Mesenchymal stem cell (in vitro differentiated cells and primary cell): ENCODE measurements at regions not wholly inside any gene's neighbourhood (a gene's known extent, or its start where the extent isn't known, plus 50 kb on each side); places are given as distances from the start of the nearest gene placed in this dataset.

Source experiments
- DNase-seq: peaks from one replicate; pipeline ENCODE4 v3.0.0-alpha.2; 2013
- H2AFZ ChIP-seq: one replicate; pipeline ENCODE4 v1.6.1; 2013; ENCODE audit warnings: low read depth, mild to moderate bottlenecking, control low read depth, inconsistent platforms, low read length, moderate library complexity
- H2AK5ac ChIP-seq: 2 replicates; pipeline ENCODE4 v1.6.1; 2013; ENCODE audit warnings: low read length, moderate library complexity, mild to moderate bottlenecking, inconsistent platforms; ENCODE audit not compliant: severe bottlenecking
- H2BK120ac ChIP-seq: one replicate; pipeline ENCODE4 v1.6.1; 2013; ENCODE audit warnings: low read depth, mild to moderate bottlenecking, inconsistent platforms, low read length, moderate library complexity
- H2BK12ac ChIP-seq, 2 experiments: one replicate each; pipeline ENCODE4 v1.6.1; 2013; ENCODE audit warnings: inconsistent platforms in 2 of 2, low read length in 2 of 2, mild to moderate bottlenecking in 2 of 2, moderate library complexity in 2 of 2, control low read depth in 1 of 2
- H2BK15ac ChIP-seq: one replicate; pipeline ENCODE4 v1.6.1; 2013; ENCODE audit warnings: mild to moderate bottlenecking, low read depth, inconsistent platforms; ENCODE audit not compliant: poor library complexity, severe bottlenecking
- H2BK5ac ChIP-seq: 2 replicates; pipeline ENCODE4 v1.6.1; 2013; ENCODE audit warnings: low read depth, mild to moderate bottlenecking, low read length, control low read depth, inconsistent platforms; ENCODE audit not compliant: poor library complexity, severe bottlenecking
- H3K14ac ChIP-seq, 2 experiments: one replicate each; pipeline ENCODE4 v1.6.1; 2013; ENCODE audit warnings: inconsistent platforms in 2 of 2, low read length in 2 of 2, control low read depth in 1 of 2, mild to moderate bottlenecking in 1 of 2, moderate library complexity in 1 of 2
- H3K18ac ChIP-seq, 2 experiments: one replicate each; pipeline ENCODE4 v1.6.1; 2013; ENCODE audit warnings: inconsistent platforms in 2 of 2, low read length in 2 of 2, control low read depth in 1 of 2, low read depth in 1 of 2, mild to moderate bottlenecking in 1 of 2
- H3K23ac ChIP-seq, 2 experiments: one replicate each; pipeline ENCODE4 v1.6.1; 2013; ENCODE audit warnings: inconsistent platforms in 2 of 2, low read length in 2 of 2, mild to moderate bottlenecking in 2 of 2, moderate library complexity in 2 of 2, control low read depth in 1 of 2
- H3K27ac ChIP-seq: 2 replicates; pipeline ENCODE4 v1.5.1; 2013; ENCODE audit warnings: mild to moderate bottlenecking, moderate library complexity, low read length, control low read depth, inconsistent platforms; ENCODE audit not compliant: poor library complexity, severe bottlenecking
- H3K27me3 ChIP-seq, 2 experiments: 2 replicates each; pipeline versions ENCODE4 v1.6.1 to v1.7.0; 2013; ENCODE audit warnings: low read length in 2 of 2, mild to moderate bottlenecking in 2 of 2, moderate library complexity in 2 of 2, control low read depth in 1 of 2, inconsistent platforms in 1 of 2; ENCODE audit not compliant: control insufficient read depth in 1 of 2, insufficient read depth in 1 of 2
- H3K36me3 ChIP-seq, 2 experiments: 2 replicates each; pipeline versions ENCODE4 v1.6.1 to v1.7.0; 2013; ENCODE audit warnings: low read length in 2 of 2, control low read depth in 1 of 2, inconsistent platforms in 1 of 2, low read depth in 1 of 2, mild to moderate bottlenecking in 1 of 2; ENCODE audit not compliant: insufficient read depth in 2 of 2, control insufficient read depth in 1 of 2
- H3K4ac ChIP-seq, 2 experiments: one replicate each; pipeline ENCODE4 v1.6.1; 2013; ENCODE audit warnings: inconsistent platforms in 2 of 2, low read length in 2 of 2, mild to moderate bottlenecking in 2 of 2, moderate library complexity in 2 of 2, control low read depth in 1 of 2, low read depth in 1 of 2
- H3K4me1 ChIP-seq: 2 replicates; pipeline ENCODE4 v1.6.1; 2013; ENCODE audit warnings: low read depth, low read length, control low read depth; ENCODE audit not compliant: control insufficient read depth, insufficient read depth
- H3K4me2 ChIP-seq: 2 replicates; pipeline ENCODE4 v1.6.1; 2013; ENCODE audit warnings: low read length, mild to moderate bottlenecking, inconsistent platforms; ENCODE audit not compliant: poor library complexity, severe bottlenecking
- H3K4me3 ChIP-seq, 2 experiments: 2 replicates each; pipeline versions ENCODE4 v1.5.1 to v1.7.0; 2013; ENCODE audit warnings: low read length in 2 of 2, mild to moderate bottlenecking in 2 of 2, control low read depth in 1 of 2, low read depth in 1 of 2; ENCODE audit not compliant: insufficient read depth in 1 of 2
- H3K79me1 ChIP-seq: replicated peaks from 2 replicates; pipeline ENCODE4 v1.6.1; 2013; ENCODE audit warnings: mild to moderate bottlenecking, control low read depth, low read length, inconsistent platforms; ENCODE audit not compliant: poor library complexity, severe bottlenecking
- H3K9ac ChIP-seq: 2 replicates; pipeline ENCODE4 v1.7.0; 2013; ENCODE audit warnings: mild to moderate bottlenecking, low read length, moderate library complexity
- H3K9me3 ChIP-seq: 2 replicates; pipeline ENCODE4 v1.7.0; 2013; ENCODE audit warnings: mild to moderate bottlenecking, low read length; ENCODE audit not compliant: control insufficient read depth
- H4K8ac ChIP-seq: one replicate; pipeline ENCODE4 v1.6.1; 2013; ENCODE audit warnings: inconsistent platforms, mild to moderate bottlenecking, low read length, moderate library complexity
- H4K91ac ChIP-seq: one replicate; pipeline ENCODE4 v1.6.1; 2013; ENCODE audit warnings: mild to moderate bottlenecking, low read length, inconsistent platforms
- WGBS: methylation state at CpG from one replicate; pipeline ENCODE4 v1.1.7; 2013; ENCODE audit warnings: mixed read lengths; 5-methylcytosine and 5-hydroxymethylcytosine counted together

DNA sequence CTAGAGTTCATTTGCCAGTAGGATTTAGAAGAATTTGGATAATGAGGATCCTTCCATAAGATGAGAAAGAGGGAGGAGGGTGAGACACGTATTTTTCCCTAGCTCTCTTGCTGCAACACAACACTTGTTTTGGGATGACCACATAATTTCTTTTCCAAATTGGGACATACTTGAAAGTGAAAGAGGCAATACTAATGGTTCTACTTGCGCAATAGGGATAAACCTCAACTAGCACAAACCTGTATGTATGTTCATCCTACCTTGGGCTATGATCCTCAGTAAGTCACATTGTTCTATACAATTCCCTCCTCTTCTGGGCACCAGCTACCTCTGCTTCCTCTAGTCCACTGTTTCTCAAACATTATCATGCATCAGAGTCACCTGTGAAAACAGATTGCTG is 1208.8 kb upstream of the LRRTM1 start:
- no peak overlapping the region for H3K4me2 ChIP-seq
- no peak overlapping the region for H2AK5ac ChIP-seq
- no peak overlapping the region for H2BK5ac ChIP-seq
- no peak overlapping the region for H3K14ac ChIP-seq
- no peak overlapping the region for H2AFZ ChIP-seq
- H3K4me3 ChIP-seq: no peak overlapping the region
- no peak for DNase-seq
- H3K18ac ChIP-seq: no peak overlapping the region
- no peaks in the 10 kb centered on the region for H3K79me1 ChIP-seq
- H2BK12ac ChIP-seq: no peak overlapping the region
- WGBS: 81% methylated on average over 2 of the region's 2 CpGs
- no peak overlapping the region for H3K23ac ChIP-seq
- H4K8ac ChIP-seq: no peak overlapping the region
- no peaks in the 10 kb centered on the region for H3K27me3 ChIP-seq
- no peaks in the 10 kb centered on the region for H3K4me1 ChIP-seq
- no peak overlapping the region for H2BK15ac ChIP-seq
- no peaks in the 10 kb centered on the region for H3K36me3 ChIP-seq
- H4K91ac ChIP-seq: no peak overlapping the region
- H3K9ac ChIP-seq: no peak overlapping the region
- no peak overlapping the region for H3K4ac ChIP-seq
- H3K9me3 ChIP-seq: no peaks in the 10 kb centered on the region
- no peak overlapping the region for H3K27ac ChIP-seq
- H2BK120ac ChIP-seq: no peak overlapping the region

DNA sequence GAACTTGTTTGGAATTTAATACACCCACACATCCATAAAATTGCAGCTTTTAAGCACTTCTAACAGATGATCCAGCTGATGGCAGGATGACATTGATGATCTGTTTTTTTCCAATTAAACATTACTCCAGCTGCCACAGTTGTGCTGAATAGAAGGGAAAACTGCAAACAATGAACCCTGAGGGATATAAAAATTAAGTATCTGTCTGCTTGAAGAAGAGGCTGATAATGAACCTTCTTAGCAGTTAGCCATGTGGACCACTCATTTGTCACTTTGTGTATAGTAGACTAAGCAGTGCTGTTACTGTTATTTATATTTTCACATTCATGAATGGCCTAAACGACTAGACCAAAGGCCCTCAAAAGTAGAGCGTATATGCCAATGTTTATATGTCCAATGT is 1201.0 kb upstream of the LRRTM1 start:
- H3K9ac ChIP-seq: no peak overlapping the region
- no peak overlapping the region for H2AFZ ChIP-seq
- no peaks in the 10 kb centered on the region for H3K36me3 ChIP-seq
- H3K23ac ChIP-seq: no peak overlapping the region
- no peak overlapping the region for H3K4me2 ChIP-seq
- H4K8ac ChIP-seq: no peak overlapping the region
- no peaks in the 10 kb centered on the region for H3K4me1 ChIP-seq
- no peak overlapping the region for H3K4me3 ChIP-seq
- H3K14ac ChIP-seq: no peak overlapping the region
- no peak overlapping the region for H2BK120ac ChIP-seq
- no peak overlapping the region for H2BK15ac ChIP-seq
- no peak overlapping the region for H3K27ac ChIP-seq
- H4K91ac ChIP-seq: no peak overlapping the region
- H3K18ac ChIP-seq: no peak overlapping the region
- no peak overlapping the region for H2BK5ac ChIP-seq
- no peak for DNase-seq
- no peak overlapping the region for H2AK5ac ChIP-seq
- H3K4ac ChIP-seq: no peak overlapping the region
- H2BK12ac ChIP-seq: no peak overlapping the region
- H3K79me1 ChIP-seq: no peaks in the 10 kb centered on the region
- peaks cover 9% of the 10 kb centered on the region for H3K9me3 ChIP-seq
- WGBS: no CpG with 5 or more reads among the region's 2 CpGs
- H3K27me3 ChIP-seq: no peaks in the 10 kb centered on the region

DNA sequence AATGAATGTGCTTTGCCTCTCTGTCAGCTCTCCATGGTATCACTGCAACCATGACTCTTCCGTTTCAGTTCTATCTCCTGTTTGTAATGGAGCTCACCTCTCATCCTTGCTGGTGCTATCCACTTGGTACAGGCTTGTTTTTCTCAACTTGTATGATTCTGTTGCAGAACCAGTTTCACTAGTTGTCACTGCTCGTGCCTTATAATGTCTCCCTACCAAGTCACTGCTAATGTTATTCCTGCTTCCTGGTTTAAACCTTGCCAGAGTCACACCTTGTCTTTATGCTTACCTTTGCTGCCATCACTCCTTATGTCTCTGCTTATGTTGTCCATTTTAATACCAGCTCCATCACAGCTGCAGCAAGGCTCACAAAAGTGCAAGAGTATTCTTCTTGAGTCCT is 1191.0 kb upstream of the LRRTM1 start:
- no peak overlapping the region for H2BK5ac ChIP-seq
- no peak overlapping the region for H3K18ac ChIP-seq
- H4K91ac ChIP-seq: no peak overlapping the region
- no peaks in the 10 kb centered on the region for H3K4me1 ChIP-seq
- no peak overlapping the region for H3K14ac ChIP-seq
- no peak for DNase-seq
- H3K4me3 ChIP-seq: no peak overlapping the region
- no peak overlapping the region for H3K4ac ChIP-seq
- H3K9ac ChIP-seq: no peak overlapping the region
- no peak overlapping the region for H2AK5ac ChIP-seq
- H2BK12ac ChIP-seq: no peak overlapping the region
- no peak overlapping the region for H2BK15ac ChIP-seq
- H2AFZ ChIP-seq: no peak overlapping the region
- no peak overlapping the region for H2BK120ac ChIP-seq
- H3K79me1 ChIP-seq: no peaks in the 10 kb centered on the region
- no peak overlapping the region for H4K8ac ChIP-seq
- no peaks in the 10 kb centered on the region for H3K27me3 ChIP-seq
- no peak overlapping the region for H3K23ac ChIP-seq
- WGBS: 69% methylated on average over 2 of the region's 2 CpGs
- no peak overlapping the region for H3K27ac ChIP-seq
- H3K36me3 ChIP-seq: no peaks in the 10 kb centered on the region
- no peak overlapping the region for H3K4me2 ChIP-seq
- peaks cover 2% of the 10 kb centered on the region for H3K9me3 ChIP-seq

DNA sequence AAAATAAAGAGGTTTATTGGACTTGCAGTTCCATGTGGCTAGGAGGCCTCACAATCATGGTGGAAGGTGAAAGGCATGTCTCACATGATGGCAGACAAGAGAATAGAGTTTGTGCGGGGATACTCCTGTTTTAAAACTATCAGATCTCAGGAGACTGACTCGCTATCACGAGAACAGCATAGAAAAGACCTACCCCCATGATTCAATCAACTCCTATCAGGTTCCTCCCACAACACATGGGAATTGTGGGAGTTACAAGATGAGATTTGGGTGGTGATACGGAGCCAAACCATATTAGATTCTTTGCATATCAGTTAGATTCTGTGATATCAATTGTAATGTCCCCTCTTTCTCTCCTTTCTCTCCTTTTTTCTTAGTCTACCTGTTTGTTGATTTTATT is 1178.7 kb upstream of the LRRTM1 start:
- Histone ChIP-seq H3K4me3 (no peak overlapping the region), H3K14ac (no peak overlapping the region), H3K4me2 (no peak overlapping the region), H2AFZ (no peak overlapping the region), H3K9ac (no peak overlapping the region), H3K4me1 (no peaks in the 10 kb centered on the region), H2BK120ac (no peak overlapping the region), H3K9me3 (peaks cover 8% of the 10 kb centered on the region), H2BK15ac (no peak overlapping the region), H3K79me1 (no peaks in the 10 kb centered on the region), H3K4ac (no peak overlapping the region), H3K36me3 (no peaks in the 10 kb centered on the region), H2AK5ac (no peak overlapping the region), H2BK12ac (no peak overlapping the region), H3K27ac (no peak overlapping the region), H3K23ac (no peak overlapping the region), H3K18ac (no peak overlapping the region), H3K27me3 (no peaks in the 10 kb centered on the region), H4K91ac (no peak overlapping the region), H2BK5ac (no peak overlapping the region), H4K8ac (no peak overlapping the region)
- no CpG with 5 or more reads among the region's 4 CpGs for WGBS
- DNase-seq: no peak
